ENCODE measurements at regions not wholly inside any gene's neighbourhood (a gene's known extent, or its start where the extent isn't known, plus 50 kb on each side); places are given as distances from the start of the nearest gene placed in this dataset.

GRCh38 chr6:22110061-22110460 is 186.8 kb downstream of the PRL start:
- Histone ChIP-seq H3K9me3 (no peaks in the 10 kb centered on the region), H3K36me3 (peaks cover 0 to 3% (median 0%) of the 10 kb centered on the region in 4 donors), H3K4me3 (no peak overlapping the region), H3K4me1 (peaks cover 0 to 16% (median 2%) of the 10 kb centered on the region in 4 donors), H3K27ac (replicated peaks in 1 of 4) (no peak overlapping the region), H3K27me3 (no peaks in the 10 kb centered on the region)
- DNase-seq (ENCODE audit: extremely low spot score), result no peak
- intact Hi-C loops (cut with DNase I), result no loop called here
- TF ChIP-seq EP300 (IDR thresholded peaks at IDR 0.05) (no peak), POLR2AphosphoS5 (IDR thresholded peaks at IDR 0.05) (no peak), POLR2A (IDR thresholded peaks at IDR 0.05; ENCODE audit: low read depth) (no peak)
- TF ChIP-seq, protein P1, sequence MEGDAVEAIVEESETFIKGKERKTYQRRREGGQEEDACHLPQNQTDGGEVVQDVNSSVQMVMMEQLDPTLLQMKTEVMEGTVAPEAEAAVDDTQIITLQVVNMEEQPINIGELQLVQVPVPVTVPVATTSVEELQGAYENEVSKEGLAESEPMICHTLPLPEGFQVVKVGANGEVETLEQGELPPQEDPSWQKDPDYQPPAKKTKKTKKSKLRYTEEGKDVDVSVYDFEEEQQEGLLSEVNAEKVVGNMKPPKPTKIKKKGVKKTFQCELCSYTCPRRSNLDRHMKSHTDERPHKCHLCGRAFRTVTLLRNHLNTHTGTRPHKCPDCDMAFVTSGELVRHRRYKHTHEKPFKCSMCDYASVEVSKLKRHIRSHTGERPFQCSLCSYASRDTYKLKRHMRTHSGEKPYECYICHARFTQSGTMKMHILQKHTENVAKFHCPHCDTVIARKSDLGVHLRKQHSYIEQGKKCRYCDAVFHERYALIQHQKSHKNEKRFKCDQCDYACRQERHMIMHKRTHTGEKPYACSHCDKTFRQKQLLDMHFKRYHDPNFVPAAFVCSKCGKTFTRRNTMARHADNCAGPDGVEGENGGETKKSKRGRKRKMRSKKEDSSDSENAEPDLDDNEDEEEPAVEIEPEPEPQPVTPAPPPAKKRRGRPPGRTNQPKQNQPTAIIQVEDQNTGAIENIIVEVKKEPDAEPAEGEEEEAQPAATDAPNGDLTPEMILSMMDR (IDR thresholded peaks at IDR 0.05), result no peak
- WGBS, result 72% methylated on average over 6 of the region's 6 CpGs

DNA sequence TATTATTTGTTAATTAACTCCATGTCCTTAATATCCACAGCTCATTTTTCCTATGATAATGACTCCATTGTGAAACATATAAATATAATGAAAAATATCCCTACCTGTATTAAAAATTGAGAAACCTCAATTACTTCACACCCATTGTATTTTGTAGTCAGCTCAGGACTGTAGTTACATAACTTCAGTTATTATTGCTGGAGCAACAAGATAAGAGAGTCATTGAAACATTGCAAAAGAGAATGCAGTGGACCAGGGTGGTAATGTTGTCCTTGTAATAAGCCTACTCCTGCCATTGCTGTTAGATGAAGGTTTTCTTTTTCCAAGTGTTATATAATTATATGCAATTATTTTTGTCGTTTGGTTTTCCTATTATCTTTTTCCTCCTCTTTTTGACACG is 184.4 kb downstream of the PRL start:
- Histone ChIP-seq H3K36me3 (peaks cover 0 to 7% (median 0%) of the 10 kb centered on the region in 4 donors), H3K4me3 (no peak overlapping the region), H3K4me1 (peaks cover 0 to 16% (median 2%) of the 10 kb centered on the region in 4 donors), H3K27me3 (no peaks in the 10 kb centered on the region), H3K9me3 (no peaks in the 10 kb centered on the region), H3K27ac (replicated peaks in 1 of 4) (no peak overlapping the region)
- WGBS, result 80% methylated on average over 2 of the region's 2 CpGs
- TF ChIP-seq POLR2AphosphoS5 (IDR thresholded peaks at IDR 0.05) (no peak), EP300 (IDR thresholded peaks at IDR 0.05) (no peak)
- TF ChIP-seq, protein P1 (IDR thresholded peaks at IDR 0.05), result no peak
- intact Hi-C loops (cut with DNase I), result no loop called here
- no peak for DNase-seq (ENCODE audit: extremely low spot score)

DNA sequence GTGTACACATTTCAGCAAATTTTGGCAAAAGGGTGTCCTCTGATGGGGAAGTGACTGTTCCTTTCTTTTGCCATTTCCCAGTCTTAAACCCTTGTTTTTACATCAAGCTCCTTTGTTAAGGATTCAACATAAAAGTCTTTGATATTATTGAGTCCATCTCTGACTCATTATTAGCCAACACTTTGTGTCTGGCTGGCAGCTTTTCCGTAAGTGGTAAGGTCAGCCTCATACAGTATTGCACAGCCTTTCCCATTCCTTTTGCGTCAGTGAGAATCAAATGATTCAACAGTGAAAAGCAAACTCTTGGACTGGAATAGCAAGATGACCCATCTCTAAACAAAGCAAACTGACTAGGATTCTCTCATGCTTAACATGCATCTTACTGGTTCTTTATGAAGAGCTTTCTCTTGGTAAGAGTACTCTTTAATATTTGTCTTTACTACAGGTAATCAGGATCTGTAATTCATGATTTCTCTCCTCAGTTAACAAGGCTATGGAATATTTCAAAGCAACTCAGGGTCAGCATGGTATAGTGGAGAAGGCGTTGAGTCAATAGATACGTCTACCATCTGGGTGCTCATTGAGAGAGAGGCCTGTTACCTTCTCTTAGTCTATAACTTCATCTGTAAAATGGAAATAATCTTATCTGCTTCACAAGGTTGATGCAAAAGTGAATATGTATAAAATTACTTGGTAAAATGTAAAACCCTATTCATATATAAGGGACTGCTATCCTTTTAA is 183.6 kb downstream of the PRL start:
- Histone ChIP-seq H3K27ac (replicated peaks in 1 of 4) (no peak overlapping the region), H3K4me1 (peaks cover 0 to 16% (median 2%) of the 10 kb centered on the region in 4 donors), H3K27me3 (no peaks in the 10 kb centered on the region), H3K36me3 (peaks cover 0 to 7% (median 0%) of the 10 kb centered on the region in 4 donors), H3K4me3 (no peak overlapping the region), H3K9me3 (no peaks in the 10 kb centered on the region)
- intact Hi-C loops (cut with DNase I), result no loop called here
- DNase-seq (ENCODE audit: extremely low spot score), result no peak
- WGBS, result 76% methylated on average over 4 of the region's 4 CpGs
- TF ChIP-seq POLR2A (IDR thresholded peaks at IDR 0.05; ENCODE audit: low read depth), result no peak
- peak; percentile 30 to 61 for TF ChIP-seq POLR2AphosphoS5 (IDR thresholded peaks at IDR 0.05)
- TF ChIP-seq, protein P1 (IDR thresholded peaks at IDR 0.05), result no peak

DNA sequence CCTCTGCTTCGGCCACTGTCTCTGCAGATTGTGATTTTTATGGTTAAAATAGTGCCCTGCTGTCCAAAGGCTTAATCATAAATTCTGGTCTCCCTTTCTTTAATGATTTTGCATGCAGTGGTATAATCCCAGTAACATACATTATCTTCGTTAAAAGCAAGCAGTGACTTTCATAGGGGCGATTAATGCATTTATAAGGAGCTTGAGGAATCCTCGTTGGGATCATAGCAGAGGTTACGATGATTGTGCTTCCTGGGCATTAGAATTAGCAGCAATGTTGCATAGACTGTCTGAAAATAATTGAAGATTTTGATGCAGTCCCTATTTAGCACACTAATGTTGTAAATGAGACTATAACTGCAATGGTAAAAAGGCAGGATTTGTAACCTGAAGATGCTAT is 181.3 kb downstream of the PRL start:
- DNase-seq (ENCODE audit: extremely low spot score), result no peak
- TF ChIP-seq, protein P1 (IDR thresholded peaks at IDR 0.05), result no peak
- TF ChIP-seq POLR2AphosphoS5 (IDR thresholded peaks at IDR 0.05), result no peak
- Histone ChIP-seq H3K27ac (replicated peaks in 1 of 4) (no peak overlapping the region), H3K4me1 (peaks cover 0 to 16% (median 2%) of the 10 kb centered on the region in 4 donors), H3K36me3 (peaks cover 0 to 7% (median 0%) of the 10 kb centered on the region in 4 donors), H3K27me3 (no peaks in the 10 kb centered on the region), H3K9me3 (no peaks in the 10 kb centered on the region), H3K4me3 (no peak overlapping the region)
- intact Hi-C loops (cut with DNase I), result no loop called here
- WGBS, result 90% methylated on average over 5 of the region's 5 CpGs

- Histone ChIP-seq H3K4me1 (peaks cover 0 to 12% (median 2%) of the 10 kb centered on the region in 4 donors), H3K9me3 (no peaks in the 10 kb centered on the region), H3K27ac (replicated peaks in 1 of 4) (no peak overlapping the region), H3K27me3 (no peaks in the 10 kb centered on the region), H3K4me3 (no peak overlapping the region), H3K36me3 (peaks cover 0 to 5% (median 0%) of the 10 kb centered on the region in 4 donors)
- WGBS, result 90% methylated on average over 2 of the region's 2 CpGs
- intact Hi-C loops (cut with DNase I), result no loop called here
- TF ChIP-seq POLR2A (IDR thresholded peaks at IDR 0.05; ENCODE audit: low read depth) (no peak), EP300 (IDR thresholded peaks at IDR 0.05) (no peak), POLR2AphosphoS5 (IDR thresholded peaks at IDR 0.05) (no peak)
- TF ChIP-seq, protein P1 (IDR thresholded peaks at IDR 0.05), result no peak
- no peak for DNase-seq (ENCODE audit: extremely low spot score)
Observed at GRCh38 chr6:22117631-22118030, 179.2 kb downstream of the PRL start.

Data from esophagus muscularis mucosa (tissue), 4 donors.